Iris pigment epithelial cell (primary cell): ENCODE measurements at regions not wholly inside any gene's neighbourhood (a gene's known extent, or its start where the extent isn't known, plus 50 kb on each side); places are given as distances from the start of the nearest gene placed in this dataset.
"Not testable (repeated sequence)": the region's sequence is repeated elsewhere in the genome, so short reads cannot be mapped to it uniquely, and the experiment has no call there.

Experiments used
- DNase-seq: peaks from one replicate; pipeline ENCODE4 v3.0.0-alpha.2; 2011; ENCODE audit warnings: low read depth

DNA sequence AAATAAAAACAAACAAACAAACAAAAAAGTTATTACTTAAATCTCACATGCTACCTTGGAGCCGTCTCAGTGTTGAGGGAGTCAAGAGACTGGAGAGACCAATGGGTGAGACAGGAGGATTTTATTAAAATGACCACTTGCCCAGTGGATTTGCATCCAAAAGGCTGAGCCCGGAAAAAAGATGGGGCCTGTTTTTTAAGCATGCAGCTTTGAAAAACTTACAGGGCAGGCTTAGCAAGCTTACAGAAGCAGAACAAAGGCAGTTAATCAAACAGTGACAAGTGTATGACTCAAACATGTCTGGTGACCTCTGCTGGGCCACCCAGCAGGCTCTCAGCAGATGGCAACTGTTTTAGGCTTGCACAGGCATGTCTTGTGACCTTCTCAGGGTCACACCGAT lies 82.5 kb downstream of the POTEH start:
- not testable (repeated sequence) for DNase-seq

DNA sequence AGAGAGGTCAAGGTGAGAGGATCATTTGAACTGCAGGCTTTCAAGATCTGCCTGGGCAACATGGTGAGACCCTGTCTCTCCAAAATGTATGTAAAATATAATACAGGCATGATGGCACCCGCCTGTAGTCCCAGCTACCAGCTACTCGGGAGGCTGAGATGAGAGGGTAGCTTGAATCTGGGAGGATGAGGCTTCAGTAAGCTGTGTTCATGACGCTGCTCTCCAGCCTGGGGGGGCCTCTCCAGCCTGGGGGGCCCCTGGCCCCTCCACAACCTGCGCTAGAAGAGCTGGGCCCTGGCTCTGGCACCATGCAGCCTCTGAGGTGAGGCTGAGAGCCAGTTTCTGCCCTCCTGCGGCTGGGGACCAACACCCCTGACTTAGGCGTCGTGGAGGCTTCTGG lies 85.3 kb downstream of the POTEH start:
- DNase-seq = not testable (repeated sequence)

DNA sequence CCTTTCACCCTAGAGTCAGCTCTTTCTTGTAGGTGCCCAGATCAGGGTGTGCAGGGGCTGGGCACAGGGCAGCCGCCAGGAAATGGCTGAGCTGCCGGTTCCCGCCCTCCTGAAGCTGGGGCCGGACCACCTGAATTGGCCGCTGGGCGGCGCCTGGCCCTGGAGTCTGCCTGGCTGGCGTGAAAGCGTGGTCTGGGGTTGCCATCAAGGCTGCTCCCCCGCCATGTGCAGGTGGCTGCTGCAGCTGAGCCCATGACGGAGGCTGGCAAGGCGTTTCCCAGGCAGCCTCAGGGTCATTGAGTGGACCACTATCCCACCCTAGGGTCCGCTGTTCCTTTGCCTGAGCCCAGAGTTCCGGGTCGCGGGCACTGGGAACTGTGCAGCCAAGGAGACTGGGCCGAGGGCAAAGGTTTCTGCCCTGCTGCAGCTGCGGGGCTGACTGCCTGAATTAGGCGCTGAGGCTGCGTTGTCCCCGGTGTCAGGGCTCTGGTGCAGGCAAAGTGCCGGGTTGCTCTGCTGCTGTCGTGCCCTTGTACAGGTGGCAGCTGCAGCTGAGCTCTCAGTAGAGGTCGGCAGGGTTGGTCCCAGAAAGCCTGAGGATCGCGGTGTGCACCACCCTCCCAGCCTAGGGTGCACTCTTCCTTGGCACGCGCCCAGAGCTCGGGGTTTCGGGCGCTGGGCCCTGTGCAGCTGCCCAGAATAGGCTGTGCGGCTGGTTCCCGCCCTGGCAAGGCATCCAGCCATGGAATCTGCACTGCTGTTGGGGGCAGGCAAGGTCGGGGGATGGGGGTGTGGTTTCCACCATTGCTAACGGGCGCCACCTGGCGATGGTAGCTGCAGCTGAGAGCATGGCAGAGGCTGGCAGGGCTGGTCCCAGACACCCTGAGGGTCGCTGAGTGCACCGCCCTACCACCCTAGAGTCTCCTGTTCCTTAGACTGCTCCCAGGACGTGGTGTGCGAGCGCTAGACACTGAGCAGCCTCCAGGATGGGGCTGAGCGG lies 86.1 kb downstream of the POTEH start:
- DNase-seq = not testable (repeated sequence)

DNA sequence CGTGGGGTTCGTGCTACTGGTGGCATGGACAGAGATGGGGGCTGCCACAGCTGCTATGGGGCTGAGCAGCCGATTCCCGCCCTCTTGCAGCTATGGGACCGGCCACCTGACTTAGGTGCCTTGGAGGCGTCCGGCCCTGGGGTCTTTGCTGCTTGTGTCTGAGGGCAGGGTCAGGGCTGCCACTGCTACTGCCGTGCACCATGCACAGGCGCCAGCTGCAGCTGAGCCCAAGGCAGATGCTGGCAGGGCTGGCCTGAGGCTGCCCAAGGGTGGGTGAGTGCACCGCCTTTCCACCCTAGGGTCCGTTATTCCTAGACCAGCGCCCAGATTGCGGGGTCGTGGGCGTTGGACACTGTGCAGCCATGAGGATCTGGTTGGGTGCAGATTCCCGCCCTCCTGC lies 86.9 kb downstream of the POTEH start:
- DNase-seq = not testable (repeated sequence)

DNA sequence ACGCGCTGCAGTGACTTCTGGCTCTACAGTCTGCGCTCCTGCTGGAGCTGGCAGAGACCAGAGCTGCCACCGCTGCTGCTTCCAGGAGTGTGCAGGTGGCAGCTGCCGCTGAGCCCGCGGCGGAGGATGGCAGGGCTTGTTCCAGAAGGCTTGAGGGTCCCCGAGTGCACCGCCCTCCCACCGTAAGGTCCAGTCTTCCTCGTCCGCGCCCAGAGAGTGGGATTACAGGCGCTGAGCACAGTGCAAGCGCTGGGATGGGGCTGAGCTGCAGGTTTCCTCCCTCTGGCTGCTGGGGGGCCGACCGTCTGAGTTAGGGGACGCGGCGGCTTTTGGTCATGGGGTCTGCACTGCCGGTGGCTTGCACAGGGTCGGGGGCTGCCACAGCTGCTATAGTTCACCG lies 87.3 kb downstream of the POTEH start:
- not testable (repeated sequence) for DNase-seq

DNA sequence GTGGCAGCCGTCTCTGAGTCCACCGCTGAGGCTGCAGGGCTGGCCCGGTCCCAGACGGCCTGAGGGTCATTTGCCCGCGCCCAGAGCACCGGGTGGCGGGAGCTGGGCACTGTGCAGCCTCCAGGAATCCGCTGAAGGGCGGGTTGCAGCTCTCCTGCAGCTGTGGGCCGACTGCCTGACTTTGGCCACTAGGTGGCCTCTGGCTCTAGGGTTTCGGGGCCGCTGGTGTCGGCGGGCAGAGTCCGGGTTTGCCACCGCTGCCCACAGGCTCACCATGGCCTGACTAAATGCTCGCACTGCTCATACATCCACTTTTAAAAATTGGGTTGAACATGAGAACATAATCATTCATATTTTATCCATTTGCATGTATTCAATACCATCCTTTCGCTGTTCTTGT lies 87.7 kb downstream of the POTEH start:
- DNase-seq = not testable (repeated sequence)

DNA sequence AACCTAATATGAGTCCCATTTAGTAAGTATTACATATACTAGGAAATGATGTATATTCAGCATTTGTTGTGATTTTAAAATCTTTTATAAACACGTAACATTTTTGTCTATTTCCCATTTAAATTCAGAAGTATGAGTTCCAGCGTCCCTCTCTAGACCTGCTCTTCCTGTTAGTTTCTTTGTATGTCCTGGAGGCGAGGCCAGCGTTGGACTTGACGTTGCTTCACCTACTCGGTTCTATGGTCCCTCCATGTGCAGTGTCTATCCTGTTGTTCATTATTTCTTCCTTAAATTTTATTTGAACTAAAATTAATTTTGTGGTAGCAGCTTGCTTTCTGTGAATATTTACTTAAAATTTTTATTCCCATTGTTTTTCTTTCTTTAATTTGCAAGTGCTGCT lies 88.5 kb downstream of the POTEH start:
- DNase-seq = not testable (repeated sequence)

DNA sequence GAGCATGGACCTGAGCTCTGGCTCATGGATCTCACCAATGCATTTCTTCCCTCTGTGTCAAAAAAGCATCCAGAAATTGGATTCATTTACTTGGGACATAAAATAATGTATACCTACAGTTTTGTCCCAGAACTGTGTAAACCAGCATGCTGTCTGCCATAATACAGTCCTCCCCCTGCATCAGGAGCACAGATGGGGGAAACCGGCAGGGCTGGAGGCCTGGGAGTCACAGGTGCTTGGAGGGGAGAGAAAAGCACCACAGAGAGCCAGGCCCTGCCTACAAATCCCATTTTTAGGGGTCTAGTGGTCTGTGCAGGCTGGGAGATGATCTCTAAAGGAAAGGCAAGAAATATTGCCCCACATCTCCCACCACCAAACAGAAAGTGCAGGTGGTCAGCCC lies 91.8 kb downstream of the POTEH start:
- DNase-seq = not testable (repeated sequence)

DNA sequence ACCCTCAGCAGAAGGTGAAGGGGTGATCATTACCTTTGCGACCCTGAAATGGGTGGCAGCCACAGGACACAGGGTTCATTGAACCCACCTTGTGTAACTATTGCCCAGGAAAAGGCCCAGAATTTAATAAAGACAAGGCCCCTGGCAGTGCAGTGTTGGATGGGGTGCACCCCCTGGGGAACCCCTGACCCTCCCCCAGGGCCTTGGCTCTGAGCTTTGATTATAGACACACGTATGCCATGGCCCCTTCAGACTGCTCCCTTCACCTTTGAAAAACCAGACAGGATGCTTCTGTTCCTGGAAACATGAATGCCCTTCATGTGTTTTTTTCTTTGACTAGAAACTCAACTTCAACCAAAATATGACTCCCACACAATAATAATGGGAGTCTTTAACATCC lies 93.1 kb downstream of the POTEH start:
- DNase-seq = not testable (repeated sequence)

DNA sequence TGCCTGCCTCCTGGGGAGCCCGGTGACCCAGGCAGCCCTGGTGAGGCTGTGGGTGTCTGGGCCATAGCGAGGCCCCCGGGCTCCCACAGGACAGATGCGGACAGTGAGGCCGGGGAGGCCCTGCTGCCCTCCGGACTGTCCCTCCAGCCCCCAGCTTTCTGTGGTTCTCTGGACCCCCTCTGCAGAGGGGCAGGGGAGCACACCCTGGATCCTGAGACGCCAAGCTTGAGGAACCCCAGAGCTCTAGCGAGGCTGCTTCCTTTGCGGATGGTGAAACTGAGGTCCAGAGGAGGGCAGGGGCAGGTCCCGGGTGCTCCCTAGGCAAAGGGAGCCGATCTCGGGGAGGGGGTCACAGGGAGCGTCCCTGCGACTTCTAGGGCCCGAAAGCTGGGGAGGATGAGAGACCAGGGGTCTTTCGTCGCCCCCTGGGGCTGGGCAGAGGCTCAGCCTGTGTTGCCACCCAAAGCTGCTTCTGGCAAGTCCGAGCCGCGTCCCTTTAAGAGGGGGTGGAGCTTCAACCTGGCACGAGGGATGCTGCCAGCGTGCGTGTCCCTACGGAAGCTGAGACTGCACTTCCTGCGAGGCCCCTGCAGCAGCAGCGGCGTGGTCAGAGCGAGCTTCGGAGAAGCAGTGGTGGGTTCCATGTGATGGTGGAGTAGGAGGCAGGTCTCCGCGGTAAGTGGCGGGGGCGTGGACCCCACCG lies 94.7 kb downstream of the POTEH start:
- DNase-seq = not testable (repeated sequence)

DNA sequence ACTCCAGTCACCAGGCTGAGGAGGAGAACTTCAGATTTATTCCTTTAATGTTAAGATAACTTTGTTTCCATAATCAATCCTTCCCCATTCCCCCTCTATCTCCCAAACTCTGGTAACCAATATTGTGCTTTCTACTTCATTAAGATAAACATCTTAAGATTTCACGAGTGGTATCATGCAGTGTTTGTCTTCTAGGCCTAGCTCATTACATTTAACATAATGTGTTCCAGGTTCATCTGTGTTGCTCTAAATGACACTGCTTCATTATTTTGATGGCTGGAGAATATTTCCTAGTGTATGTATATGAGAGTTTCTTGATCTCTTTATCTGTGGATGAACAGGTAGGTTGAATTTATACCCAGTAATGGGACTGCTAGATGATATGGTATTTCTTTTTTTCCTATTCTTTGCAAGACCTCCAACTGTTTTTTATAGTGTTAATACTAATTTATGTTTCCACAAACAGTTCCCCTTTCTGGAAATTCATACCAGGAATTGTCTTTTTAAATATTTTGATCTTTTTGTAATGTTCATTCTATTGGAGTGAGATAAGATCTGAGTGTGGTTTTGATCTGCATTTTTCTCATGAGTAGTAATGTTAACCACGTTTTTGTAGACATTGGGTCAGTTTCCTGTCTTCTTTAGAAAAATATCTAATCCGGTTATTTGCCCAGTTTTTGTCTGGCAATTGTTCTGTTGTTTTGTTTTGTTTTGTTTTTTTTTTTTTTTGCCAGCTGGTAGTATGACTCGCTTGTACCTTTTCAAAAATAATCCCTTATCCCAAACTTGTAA lies 97.3 kb downstream of the POTEH start:
- DNase-seq = not testable (repeated sequence)

DNA sequence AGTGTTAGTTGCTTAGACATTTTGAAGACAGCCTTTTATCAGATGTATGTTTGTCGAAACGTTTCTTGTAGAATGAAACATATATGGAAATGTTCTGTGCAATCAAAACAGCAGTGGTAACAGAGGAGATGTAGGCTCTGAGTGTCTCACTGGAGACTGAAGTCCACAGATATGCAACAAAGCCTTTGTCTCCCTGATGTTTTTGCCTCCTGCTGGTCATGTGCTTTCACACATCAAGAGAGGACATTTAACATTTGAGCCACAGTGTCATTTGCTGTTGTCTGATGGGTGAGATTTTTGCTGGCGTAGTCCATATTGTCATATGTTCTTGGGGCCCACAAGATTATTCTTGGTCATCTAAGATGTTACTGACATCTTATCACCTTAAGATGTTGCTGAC lies 101.7 kb downstream of the POTEH start:
- not testable (repeated sequence) for DNase-seq

DNA sequence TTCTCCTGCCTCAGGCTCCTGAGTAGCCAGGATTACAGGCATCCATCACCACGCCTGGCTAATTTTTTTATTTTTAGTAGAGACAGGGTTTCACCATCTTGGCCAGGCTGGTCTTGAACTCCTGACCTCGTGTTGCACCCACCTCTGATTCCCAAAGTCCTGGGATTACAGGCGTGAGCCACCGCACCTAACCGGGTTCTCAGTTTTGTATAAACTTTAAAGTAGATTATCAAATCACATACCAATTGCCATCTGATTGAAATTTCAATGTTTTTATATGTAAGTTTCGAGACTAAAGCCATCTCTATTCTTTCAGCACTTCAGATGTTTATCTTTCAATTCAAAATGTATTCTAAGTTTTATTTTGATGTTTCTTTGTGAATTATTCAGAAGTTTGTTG lies 110.1 kb downstream of the POTEH start:
- DNase-seq = not testable (repeated sequence)

DNA sequence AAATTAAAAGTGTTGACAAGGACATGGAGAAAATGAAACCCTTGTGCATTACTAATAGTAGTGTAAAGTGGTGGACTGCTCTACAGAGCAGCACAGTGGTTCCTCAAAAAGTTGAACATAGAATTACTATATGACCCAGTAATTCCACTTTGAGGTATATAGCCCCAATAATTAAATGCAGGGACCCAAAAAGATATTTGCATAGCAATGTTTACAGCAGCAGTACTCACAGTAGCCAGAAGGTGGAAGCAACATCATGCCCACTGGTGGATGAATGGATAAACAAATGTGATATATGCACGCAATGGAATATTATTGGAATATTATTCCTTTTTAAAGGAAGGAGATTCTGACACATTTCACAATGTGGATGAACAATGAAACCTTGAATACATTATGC lies 121.3 kb downstream of the POTEH start:
- not testable (repeated sequence) for DNase-seq

DNA sequence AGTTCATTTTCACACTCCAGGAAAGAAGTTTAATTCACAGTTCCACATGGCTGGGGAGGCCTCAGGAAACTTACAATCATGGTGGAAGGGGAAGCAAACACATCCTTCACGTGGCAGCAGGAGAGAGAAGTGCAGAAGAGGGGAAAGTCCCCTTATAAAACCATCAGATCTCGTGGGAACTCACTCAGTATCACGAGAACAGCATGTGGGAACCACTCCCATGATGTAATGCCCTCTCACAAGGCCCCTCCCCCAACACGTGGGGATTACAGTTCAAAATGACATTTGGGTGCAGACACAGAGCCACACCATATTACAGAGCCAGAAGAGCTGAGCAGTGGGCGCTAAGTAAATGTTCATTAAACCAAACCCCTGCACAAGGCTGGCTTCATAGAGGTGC lies 126.0 kb downstream of the POTEH start:
- not testable (repeated sequence) for DNase-seq

DNA sequence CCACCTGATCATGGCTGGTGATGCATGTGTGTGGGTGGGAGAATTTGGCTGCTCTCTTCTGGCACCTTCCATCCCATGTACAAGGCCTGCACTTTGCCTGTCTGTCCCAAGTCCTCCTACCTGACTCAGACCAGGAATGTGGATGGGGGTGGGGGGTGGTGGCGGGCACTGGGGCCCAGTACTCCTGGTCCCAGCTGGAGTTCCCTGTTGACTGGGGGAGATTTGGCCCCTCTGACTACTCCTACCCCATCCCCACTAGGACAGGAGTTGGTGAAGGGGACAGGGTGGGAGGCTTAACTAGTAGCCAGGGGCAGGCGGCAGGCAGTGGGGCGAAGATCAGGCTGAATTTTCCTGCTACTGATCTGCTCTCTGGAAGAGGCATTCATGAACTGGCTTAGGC lies 126.6 kb downstream of the POTEH start:
- not testable (repeated sequence) for DNase-seq

DNA sequence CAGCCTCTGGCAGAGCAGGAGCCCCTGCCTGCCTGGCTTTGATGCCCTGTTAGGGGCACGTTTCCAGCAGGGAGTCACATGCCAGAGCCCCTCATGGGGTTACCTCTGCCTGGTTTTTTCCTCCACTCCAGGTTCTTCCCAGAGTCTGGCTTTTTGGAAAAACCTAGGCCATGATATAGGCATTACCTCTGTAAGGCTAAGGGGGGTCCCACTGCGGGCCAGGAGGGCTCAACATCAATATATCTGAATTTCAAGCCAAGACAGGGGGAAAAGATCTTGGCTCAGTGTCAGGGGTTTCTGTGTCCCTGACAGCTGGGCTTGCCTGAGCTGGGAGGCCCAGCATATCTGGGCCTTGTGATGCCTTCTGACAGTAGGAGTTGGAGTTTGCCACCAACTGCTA lies 127.4 kb downstream of the POTEH start:
- DNase-seq = not testable (repeated sequence)

DNA sequence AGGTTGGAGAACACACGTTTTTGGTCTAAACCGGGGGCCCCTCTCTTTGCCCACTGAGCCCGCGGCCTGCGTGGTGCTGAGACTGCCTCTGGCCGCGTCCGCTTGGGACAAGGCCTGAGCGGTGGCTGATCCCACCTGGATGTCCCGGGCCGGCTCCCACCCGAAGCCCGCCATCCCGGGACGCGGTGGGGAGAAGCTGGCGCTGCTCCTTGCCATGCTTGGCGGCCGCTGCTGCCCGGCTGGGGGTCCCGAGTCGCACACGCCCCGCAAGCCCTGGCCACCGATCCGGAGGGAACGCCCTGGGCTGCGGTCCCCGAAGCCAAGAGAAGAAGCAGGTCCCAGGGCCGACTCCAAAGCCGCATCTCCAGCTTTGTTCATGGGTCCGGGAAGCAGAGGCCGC lies 130.1 kb downstream of the POTEH start:
- not testable (repeated sequence) for DNase-seq

DNA sequence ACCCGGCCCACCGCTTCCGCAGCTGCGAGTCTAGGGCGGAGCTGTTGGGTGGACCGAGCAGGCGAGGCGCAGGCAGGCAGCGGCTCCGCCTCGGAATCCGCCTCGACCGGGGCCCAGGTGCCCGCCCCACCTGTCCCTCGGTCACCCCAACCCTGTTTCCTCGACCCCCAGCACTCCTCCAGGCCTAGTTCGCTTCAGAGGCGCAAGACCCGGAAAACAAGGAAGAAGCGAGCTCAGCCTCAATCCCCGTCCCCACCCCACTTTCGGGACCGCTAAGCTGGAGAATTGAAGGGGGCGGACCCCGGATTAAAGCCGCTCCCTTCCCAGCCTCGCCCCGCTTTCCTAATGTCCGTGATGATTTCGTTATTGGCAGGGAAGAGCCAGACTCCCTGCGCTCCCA lies 131.3 kb downstream of the POTEH start:
- not testable (repeated sequence) for DNase-seq

DNA sequence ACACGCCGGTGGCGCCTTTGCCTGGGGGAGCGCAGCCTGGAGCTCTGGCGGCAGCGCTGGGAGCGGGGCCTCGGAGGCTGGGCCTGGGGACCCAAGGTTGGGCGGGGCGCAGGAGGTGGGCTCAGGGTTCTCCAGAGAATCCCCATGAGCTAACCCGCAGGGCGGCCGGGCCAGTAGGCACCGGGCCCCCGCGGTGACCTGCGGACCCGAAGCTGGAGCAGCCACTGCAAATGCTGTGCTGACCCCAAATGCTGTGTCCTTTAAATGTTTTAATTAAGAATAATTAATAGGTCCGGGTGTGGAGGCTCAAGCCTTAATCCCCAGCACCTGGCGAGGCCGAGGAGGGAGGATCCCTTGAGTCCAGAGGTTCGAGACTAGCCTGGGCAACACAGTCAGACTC lies 132.2 kb downstream of the POTEH start:
- not testable (repeated sequence) for DNase-seq

DNA sequence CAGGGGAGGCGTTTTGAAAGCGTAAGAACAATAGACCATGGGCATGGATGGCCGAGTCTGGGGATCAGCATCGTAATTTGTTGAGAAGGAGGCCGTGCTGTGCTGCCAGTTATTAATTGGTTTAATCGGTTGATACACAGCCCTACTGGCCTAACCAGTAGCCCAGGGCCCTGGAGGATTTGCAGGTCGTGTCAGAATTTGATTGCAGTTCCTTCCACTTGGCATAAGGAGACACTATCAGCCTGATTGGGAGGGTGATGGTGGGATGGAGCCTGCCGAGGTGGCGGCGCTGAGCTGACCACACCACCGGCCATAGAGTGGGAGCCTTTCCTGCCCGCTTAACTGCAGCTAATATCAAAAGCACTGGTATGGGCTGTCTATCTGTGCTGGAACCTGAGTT lies 133.4 kb downstream of the POTEH start:
- DNase-seq = not testable (repeated sequence)

DNA sequence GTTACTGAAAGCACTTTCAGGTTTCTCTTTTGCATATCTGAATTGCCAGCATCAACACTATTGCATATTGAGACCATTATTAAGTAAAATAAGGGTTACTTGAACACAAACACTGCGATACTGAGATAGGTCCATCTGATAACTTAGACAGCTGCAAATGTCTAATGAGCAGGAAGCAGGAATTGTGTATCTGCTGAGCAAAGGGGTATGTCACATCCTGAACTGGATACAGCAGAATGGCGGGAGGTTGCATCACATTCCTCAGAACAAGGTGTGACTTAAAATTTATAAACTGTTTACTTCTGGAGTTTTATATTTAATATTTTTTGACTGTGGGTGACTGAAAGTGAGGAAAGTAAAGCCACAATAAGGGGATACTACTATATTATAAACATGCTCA lies 142.4 kb downstream of the POTEH start:
- not testable (repeated sequence) for DNase-seq
